Fibroblast of peridontal ligament (primary cell): ENCODE measurements at regions not wholly inside any gene's neighbourhood (a gene's known extent, or its start where the extent isn't known, plus 50 kb on each side); places are given as distances from the start of the nearest gene placed in this dataset.
A peak's percentile ranks its signal among the peaks of the same experiment; 100 is the strongest.

Source experiments
- DNase-seq: peaks from one replicate; pipeline ENCODE4 v3.0.0-alpha.2; 2010; ENCODE audit errors: extremely low read depth

DNA sequence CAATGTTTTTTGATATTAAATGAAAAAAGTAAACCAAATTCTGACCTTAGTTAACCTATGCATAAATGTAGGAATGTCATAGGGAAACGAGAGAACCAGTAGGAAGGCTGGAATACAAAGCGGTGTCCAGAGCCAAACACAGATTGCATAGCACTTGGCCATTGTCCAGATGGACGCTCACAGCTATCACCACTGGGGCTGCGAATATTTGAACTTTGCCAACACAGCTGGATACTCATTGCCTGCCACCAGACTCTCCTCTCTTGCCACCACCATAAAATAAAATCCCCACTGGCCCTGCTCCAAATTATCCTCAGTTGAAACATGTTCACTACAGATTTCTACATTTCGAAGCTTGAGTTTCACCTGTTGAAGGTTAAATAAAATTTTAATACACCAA is 159.3 kb upstream of the GULP1 start:
- no peak for DNase-seq

GRCh38 chr2:188134241-188134640 is 157.4 kb upstream of the GULP1 start:
- no peak for DNase-seq

DNA sequence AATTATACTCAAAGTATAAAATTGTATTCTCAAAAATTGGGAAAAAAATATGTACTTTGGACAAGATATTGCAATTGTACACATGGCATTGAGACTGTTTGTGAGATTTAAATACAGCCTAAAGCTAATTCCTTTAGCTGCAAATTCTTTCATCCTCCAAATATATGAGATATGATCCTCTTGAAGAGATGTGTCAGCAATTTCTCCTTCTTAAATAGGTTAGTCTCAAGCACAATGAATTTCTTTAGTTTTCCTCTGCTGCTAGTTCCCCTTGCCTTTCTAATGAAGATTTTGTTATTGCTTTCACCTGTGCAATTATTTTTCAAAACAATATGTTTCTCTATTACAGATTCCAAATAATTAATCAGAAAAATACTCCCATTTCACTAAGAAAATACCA is 153.4 kb upstream of the GULP1 start:
- no peak for DNase-seq

GRCh38 chr2:188142088-188142487 is 149.6 kb upstream of the GULP1 start:
- no peak for DNase-seq

GRCh38 chr2:188142636-188143295 is 148.9 kb upstream of the GULP1 start:
- DNase-seq = peak; percentile 58

GRCh38 chr2:188145885-188146284 is 145.8 kb upstream of the GULP1 start:
- DNase-seq = no peak

DNA sequence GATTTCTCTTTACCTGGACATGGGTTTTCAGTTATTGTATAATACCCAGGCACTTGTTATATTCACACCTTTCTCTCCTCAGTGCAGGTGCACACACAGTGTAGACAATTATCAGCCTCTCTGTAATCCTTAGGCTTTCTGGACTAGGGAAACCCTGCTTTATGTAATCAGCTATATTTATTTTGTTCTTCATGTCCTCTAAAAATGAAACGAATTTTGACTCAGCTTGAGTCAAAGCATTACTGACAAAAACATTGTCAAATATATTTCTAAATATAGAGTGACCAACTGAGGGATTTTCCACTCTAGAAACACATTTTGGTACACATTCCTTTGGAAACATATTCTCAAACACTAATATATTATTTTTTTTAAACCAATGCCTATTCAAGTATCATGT is 144.8 kb upstream of the GULP1 start:
- DNase-seq = no peak

GRCh38 chr2:188151670-188152069 is 140.0 kb upstream of the GULP1 start:
- no peak for DNase-seq

- DNase-seq = peak; percentile 59
Measured at GRCh38 chr2:188158337-188159100, 133.2 kb upstream of the GULP1 start.

DNA sequence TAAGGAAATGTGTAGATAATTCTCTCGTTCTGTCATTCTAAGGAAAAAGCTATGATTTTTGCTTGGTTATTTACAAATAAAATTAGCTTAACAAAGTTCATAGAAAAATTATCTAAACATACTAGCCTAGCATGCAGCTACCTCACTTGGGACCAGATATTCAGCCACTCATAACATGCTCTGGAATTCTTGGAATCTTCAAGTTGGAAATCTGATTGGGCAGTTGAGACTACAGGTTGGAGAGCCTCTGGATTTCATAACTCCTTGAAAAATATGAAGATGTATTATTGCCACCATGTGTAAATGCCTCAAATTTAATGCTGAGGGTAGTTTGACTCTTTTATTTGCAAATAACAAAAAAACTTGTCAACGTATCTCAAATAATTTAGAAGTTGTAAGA is 132.2 kb upstream of the GULP1 start:
- DNase-seq = no peak

GRCh38 chr2:188170356-188170755 is 121.3 kb upstream of the GULP1 start:
- DNase-seq = no peak

DNA sequence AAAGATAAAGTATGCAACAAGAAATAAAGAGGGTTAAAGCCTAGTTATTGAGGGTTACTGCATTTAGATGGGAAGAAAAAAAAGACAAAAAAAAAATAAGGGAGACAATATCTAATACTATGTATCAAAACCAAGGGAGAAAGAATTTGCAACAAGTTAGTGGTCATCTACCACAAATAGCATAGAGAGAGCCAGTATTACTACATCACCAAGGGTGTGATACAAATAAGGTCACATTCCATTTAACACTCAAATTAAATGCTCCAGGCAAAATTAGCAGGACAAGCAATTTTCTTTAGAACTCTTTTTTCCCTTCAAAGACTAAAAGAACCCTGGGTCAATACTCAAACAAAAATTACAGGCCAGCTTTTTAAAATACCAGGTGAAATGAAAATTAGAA is 115.1 kb upstream of the GULP1 start:
- DNase-seq = no peak

DNA sequence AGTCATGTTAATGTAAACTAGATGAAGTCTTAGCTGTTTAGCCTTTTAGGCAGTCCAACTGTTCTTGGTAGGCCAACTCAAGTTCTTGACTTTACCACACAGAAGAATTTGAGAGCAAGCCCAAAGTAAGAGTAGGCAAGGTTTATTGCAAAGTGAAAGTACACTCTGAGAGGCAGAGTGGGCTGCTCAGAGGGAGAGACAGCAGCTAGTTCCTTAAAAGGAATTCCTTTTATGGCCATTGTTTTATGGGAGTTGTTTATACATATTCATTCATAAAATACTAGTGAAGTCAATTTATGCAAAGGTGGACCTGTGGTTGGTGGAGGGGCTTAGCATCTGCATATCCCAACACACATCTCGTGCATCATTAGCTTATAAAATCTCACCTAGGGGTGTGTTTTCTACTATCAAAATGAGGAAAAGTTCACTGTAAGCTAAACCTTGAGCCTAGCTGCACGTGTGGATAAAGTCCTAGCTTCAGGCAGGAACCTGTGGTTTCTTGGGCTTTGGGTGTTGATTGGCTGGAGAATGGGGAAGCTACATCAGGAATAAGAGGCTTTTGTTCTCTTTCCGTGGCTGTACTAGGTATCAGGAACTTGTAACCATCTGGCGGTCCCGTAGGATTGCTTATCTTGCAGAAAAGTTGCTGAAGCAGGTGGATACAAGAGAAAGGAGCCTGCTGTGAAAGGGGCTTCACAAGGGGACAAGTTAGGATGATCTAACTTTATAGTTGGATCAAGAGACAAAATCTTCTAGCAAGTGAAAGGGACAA is 110.4 kb upstream of the GULP1 start:
- DNase-seq = peak; percentile 28

DNA sequence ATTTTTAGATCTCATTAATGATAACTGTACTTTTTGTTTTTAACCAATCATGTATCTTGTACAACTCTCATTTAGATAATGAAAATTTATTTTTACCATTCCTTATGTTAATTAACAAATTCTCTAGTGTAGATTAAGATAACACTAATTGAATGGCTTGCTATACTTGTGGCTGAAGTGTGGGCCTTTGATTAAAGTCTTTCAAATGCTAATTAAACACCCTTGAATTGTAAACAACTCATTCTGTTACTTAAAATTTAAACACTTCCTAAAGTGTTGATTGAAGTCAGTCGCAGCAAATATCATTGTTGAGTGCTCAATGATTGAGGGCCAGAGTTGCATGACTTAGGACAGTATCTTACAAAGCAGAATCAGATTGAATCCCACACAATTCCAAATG is 109.8 kb upstream of the GULP1 start:
- no peak for DNase-seq

DNA sequence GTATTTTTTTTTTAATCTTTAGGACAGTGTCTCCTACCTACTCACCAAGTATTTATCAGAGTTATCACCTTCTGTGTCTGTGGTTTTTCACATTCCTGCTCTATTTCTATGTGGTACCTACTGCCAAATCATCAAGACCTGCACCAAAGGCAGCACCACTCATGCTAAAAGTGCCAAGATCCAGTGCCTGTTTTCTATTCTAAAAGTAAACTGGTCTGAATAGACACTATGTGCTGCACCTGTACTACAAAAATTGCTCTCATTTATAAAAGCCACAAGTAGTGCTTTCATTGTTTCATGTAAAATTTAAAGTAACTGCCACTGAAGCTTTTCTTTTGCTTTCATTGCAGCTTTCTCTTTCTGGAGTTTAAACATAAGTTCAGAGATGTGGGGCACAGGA is 103.9 kb upstream of the GULP1 start:
- no peak for DNase-seq

DNA sequence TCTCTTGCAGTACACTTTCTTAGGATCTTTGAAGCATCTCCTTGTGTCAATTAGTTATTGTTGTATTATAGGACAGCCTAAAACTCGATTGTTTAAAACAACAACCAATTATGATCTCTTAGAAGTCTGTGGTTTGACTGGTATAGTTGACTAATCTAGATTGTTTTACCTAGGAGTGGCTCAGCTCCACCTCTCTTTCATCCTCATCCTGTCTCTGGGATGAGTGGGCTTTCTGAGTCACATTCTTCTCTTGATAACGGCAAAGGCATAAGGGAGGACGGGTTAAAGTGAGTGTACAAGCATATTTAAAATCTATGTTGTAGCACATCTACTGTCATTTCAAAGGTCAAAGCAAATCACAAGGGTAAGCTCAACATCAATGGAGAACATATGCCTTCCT is 102.3 kb upstream of the GULP1 start:
- DNase-seq = no peak

GRCh38 chr2:188193230-188193629 is 98.4 kb upstream of the GULP1 start:
- DNase-seq = no peak

DNA sequence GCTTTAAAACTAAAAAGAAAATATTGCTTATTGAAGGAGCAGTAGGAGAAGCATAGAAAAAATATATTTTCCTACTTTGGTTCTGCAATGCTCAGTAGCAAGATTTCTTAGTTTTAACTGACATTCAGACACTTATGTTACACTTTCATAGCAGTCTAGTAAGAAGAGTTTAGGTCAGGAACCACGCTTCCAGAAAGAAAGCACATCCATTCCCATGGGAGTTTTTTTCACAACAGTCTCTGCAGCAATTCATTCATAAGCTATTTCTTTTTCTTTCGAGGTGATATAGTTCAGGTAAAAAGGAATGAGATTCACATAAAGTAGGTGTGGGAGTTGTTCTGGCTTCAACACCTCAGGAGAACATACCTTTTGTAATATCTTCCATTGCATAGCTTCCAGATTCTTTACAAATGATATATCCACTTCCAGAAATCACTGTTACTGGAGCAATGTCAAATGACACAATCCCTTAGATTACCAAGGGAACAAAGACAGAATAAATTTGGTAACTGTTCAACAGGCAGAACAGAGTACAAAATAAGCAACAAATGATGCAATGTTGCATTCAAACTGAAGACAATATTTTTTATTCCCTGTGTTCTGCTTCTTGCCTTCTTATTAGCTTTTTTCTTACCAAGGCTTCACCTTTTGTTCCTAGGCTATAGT is 95.2 kb upstream of the GULP1 start:
- DNase-seq = peak; percentile 58

- peak; percentile 73 for DNase-seq
Measured at GRCh38 chr2:188199716-188200128, 92.0 kb upstream of the GULP1 start.

DNA sequence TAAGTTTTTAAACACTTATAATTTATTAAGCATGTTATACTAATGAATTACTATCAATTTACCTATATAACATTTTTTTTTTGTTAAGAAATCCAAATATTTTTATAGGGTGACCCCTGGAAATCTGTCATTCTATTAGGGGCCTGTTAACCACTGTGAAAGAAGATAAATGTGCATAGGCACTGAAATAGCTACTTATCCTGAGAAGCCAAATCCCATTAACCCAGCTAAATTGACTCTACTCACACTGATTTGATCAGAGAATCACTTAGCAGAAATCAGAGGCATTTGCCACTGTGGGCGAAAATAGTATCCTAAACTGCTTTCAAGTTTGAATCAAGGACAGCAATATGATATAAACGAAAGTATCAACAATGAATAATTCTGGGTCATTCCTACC is 90.0 kb upstream of the GULP1 start:
- DNase-seq = no peak

DNA sequence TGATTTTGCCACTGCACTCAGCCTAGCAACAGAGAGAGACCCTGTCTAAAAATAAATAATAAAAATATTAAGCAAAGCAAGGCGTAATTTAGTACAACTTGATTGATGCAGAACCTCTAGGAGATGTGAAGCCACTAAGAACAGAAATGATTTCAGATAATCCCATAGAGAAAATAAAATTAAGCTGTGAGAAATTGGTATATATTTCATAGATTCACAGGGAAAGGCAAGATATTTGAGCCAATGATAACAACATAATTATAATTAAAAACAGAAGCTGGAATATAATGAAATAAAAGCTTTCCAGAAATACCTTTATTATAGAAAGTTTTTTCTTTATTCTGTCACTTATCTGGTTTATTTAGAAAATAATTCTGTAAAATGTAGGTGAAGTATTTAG is 88.9 kb upstream of the GULP1 start:
- no peak for DNase-seq

DNA sequence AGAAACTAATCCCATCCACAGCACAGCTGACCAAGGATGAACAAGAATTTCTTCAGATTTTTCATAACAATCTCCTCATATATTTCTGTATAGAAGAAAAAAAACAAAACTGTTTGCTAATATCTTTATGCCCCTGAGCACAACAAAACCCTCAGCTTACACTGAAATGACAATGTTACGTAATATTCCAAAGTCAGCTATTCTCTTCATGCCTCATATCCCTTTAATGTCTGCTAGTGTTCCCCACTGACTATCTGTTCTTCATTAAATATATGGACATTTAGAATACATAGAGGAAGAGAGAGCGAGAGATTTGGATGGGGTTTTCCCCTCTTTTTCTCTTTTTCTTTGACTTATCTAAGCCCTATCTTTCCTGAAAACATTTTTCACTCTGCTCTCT is 87.9 kb upstream of the GULP1 start:
- no peak for DNase-seq
